ENCODE measurements at regions not wholly inside any gene's neighbourhood (a gene's known extent, or its start where the extent isn't known, plus 50 kb on each side); places are given as distances from the start of the nearest gene placed in this dataset.

GRCh38 chr2:760001-760400 is 82.8 kb upstream of the TMEM18 start:
- Histone ChIP-seq H2BK5ac (ENCODE audit: low read depth, low read length) (no peak overlapping the region), H4K20me1 (replicated peaks in 1 of 2; ENCODE audit: control insufficient read depth in 1 of 2, insufficient read depth in 2 of 2, low read length in 2 of 2) (no peaks in the 10 kb centered on the region), H2BK12ac (ENCODE audit: low read depth, low read length) (no peak overlapping the region), H3K79me1 (ENCODE audit: low read depth, low read length) (no peaks in the 10 kb centered on the region), H3K27ac (ENCODE audit: low read depth, low read length) (no peak overlapping the region), H3K14ac (ENCODE audit: insufficient read length) (no peak overlapping the region), H3K23ac (ENCODE audit: insufficient read length) (no peak overlapping the region), H2AFZ (ENCODE audit: low read length) (no peak overlapping the region), H3K9me3 (ENCODE audit: insufficient read depth in 2 of 2, low read depth in 1 of 2, low read length in 1 of 2) (no peaks in the 10 kb centered on the region; a peak in 1 of 4 replicates), H4K91ac (replicated peaks; ENCODE audit: insufficient read length, low read length) (no peak overlapping the region), H3K18ac (ENCODE audit: extremely low read depth, low read length) (no peak overlapping the region), H3K4me1 (replicated peaks in 1 of 4; ENCODE audit: control insufficient read depth in 3 of 4, insufficient read depth in 4 of 4, low read length in 3 of 4) (peaks cover 0 to 2% (median under 1%) of the 10 kb centered on the region in 4 experiments; a peak in 2 of 7 replicates), H3K23me2 (ENCODE audit: low read depth, low read length) (no peaks in the 10 kb centered on the region), H3K27me3 (replicated peaks in 1 of 4; ENCODE audit: control insufficient read depth in 3 of 4, extremely low read depth in 1 of 4, insufficient read depth in 3 of 4, low read length in 3 of 4) (no peaks in the 10 kb centered on the region), H2AK5ac (ENCODE audit: low read depth, low read length) (no peak overlapping the region), H3K9ac (replicated peaks in 1 of 4; ENCODE audit: extremely low read depth in 1 of 4, low read depth in 3 of 4, low read length in 3 of 4) (no peak overlapping the region), H3K4me2 (ENCODE audit: insufficient read depth in 1 of 2, low read depth in 2 of 2, low read length in 2 of 2) (no peak overlapping the region), H4K8ac (ENCODE audit: extremely low read depth, insufficient read depth, low read length) (no peak overlapping the region), H2BK20ac (ENCODE audit: low read length) (no peak overlapping the region), H4K5ac (ENCODE audit: insufficient read length, low read depth, low read length) (no peak overlapping the region), H3K56ac (replicated peaks; ENCODE audit: insufficient read length, low read depth, low read length) (no peak overlapping the region), H3K36me3 (ENCODE audit: control insufficient read depth in 2 of 4, insufficient read depth in 4 of 4, low read length in 3 of 4) (no peaks in the 10 kb centered on the region), H2BK120ac (replicated peaks; ENCODE audit: low read depth, low read length) (no peak overlapping the region), H3K4ac (replicated peaks; ENCODE audit: insufficient read length, low read depth, low read length) (no peak overlapping the region), H3K79me2 (ENCODE audit: control insufficient read depth in 1 of 2, insufficient read depth in 2 of 2, low read length in 2 of 2) (no peaks in the 10 kb centered on the region), H2BK15ac (ENCODE audit: low read length) (no peak overlapping the region), H3K4me3 (ENCODE audit: extremely low read depth in 1 of 4, insufficient read depth in 2 of 4, low read depth in 3 of 4, low read length in 4 of 4) (no peak overlapping the region)
- CTCF ChIA-PET (ENCODE audit: partially characterized antibody), result interaction anchor here (0.9 to 2.2 kb wide), 5 partner anchors 17 to 376 kb away, joined by 3 to 11 read pairs (median 4); no protein-coding TSS in a partner anchor
- 67% methylated on average over 5 of the region's 5 CpGs; no CpG with 5 or more reads in 1 of the 2 experiments for WGBS, 2 experiments (ENCODE audit: extremely low coverage in 1 of 2, insufficient coverage in 1 of 2, insufficient read length in 1 of 2, insufficient replicate concordance in 2 of 2, low coverage in 1 of 2, low lambda C conversion rate in 2 of 2, missing lambda C conversion rate in 1 of 2)
- POLR2A ChIA-PET (ENCODE audit: partially characterized antibody), result interaction anchor here (1.1 kb wide), 1 partner anchor 19 kb away, joined by 3 read pairs; no protein-coding TSS in a partner anchor
- no peak for FAIRE-seq
- no peak for DNase-seq (ENCODE audit: low read depth in 1 of 2, low spot score in 2 of 2)
- TF ChIP-seq ATF2 (IDR thresholded peaks at IDR 0.05; ENCODE audit: low read length), result no peak
- no peak for TF ChIP-seq RFX5 (IDR thresholded peaks at IDR 0.05; ENCODE audit: borderline replicate concordance, low read depth, low read length)
- no peak for TF ChIP-seq PHF8 (conservative IDR thresholded peaks at IDR 0.05; ENCODE audit: low read depth, low read length)
- TF ChIP-seq POLR2AphosphoS5 (IDR thresholded peaks at IDR 0.05; ENCODE audit: low read depth, low read length), result no peak
- TF ChIP-seq USF2 (IDR thresholded peaks at IDR 0.05; ENCODE audit: low read length), result no peak
- no peak for TF ChIP-seq CBX5 (IDR thresholded peaks at IDR 0.05; ENCODE audit: low read depth, low read length)
- no peak for TF ChIP-seq POLR2A (IDR thresholded peaks at IDR 0.05; ENCODE audit: control extremely low read depth in 1 of 2, low read depth in 2 of 2, low read length in 2 of 2)
- no peak for TF ChIP-seq TAF1 (IDR thresholded peaks at IDR 0.05; ENCODE audit: low read depth, low read length)
- no peak for TF ChIP-seq HDAC6 (IDR thresholded peaks at IDR 0.05; ENCODE audit: low read depth, low read length)
- no peak for TF ChIP-seq MAFK (IDR thresholded peaks at IDR 0.05; ENCODE audit: low read depth, low read length)
- TF ChIP-seq RNF2 (IDR thresholded peaks at IDR 0.05; ENCODE audit: borderline replicate concordance, low read depth, low read length, missing control alignments, poor library complexity, severe bottlenecking), result no peak
- no peak for TF ChIP-seq TCF12 (IDR thresholded peaks at IDR 0.05; ENCODE audit: low read depth, low read length)
